Spleen (tissue), 7 donors: ENCODE measurements at regions not wholly inside any gene's neighbourhood (a gene's known extent, or its start where the extent isn't known, plus 50 kb on each side); places are given as distances from the start of the nearest gene placed in this dataset.

ENCODE experiments used
- POLR2A ChIP-seq, 3 donors: fragments of 450-650 bp; IDR thresholded peaks; one replicate each; pipeline ENCODE4 v1.5.1; 2017; ENCODE audit warnings: antibody characterized with exemption in 3 of 3, mild to moderate bottlenecking in 1 of 3
- TF ChIP-seq, protein P1 (sequence below), 11 experiments: fragments of 200-600 bp in 7 of 11; fragments of 450-650 bp in 4 of 11; sonication (generic) in 4 of 11; IDR thresholded peaks in 8 of 11; conservative IDR thresholded peaks in 3 of 11; 1 replicate in 7 of 11; 2 replicates in 4 of 11; pipeline versions ENCODE4 v1.4.0 to v1.8.0; 2016 to 2021; ENCODE audit warnings: antibody characterized with exemption in 11 of 11, inconsistent platforms in 4 of 11, mild to moderate bottlenecking in 1 of 11
- donor health status: DM: no; HTN: no; CAD: no; lungs with moderate emphysema.
- donor health status: DM: no; HTN: no; CAD: no.
- donor health status: DM: no; HTN: no; CAD: no.

DNA sequence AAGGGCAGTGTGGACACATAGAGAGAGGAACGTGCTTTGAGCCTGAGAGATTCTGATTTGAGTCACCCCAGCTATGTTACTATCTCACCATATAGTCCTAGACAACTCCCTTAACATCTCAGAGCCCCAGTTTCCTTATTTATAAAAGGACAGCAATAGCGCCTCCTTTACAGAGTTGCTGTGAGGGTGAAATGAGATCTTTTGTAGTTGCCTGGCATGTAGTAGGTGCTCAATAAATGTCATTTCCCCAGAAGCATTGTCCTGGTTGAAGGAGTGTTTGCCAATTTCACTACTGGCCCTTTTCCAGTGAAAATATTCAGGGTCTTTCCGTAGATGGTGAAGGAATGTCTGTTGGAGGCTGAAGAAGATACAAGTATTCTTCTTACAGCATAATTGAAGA, 51.3 kb upstream of the FAM180A start:
- TF ChIP-seq, protein P1, sequence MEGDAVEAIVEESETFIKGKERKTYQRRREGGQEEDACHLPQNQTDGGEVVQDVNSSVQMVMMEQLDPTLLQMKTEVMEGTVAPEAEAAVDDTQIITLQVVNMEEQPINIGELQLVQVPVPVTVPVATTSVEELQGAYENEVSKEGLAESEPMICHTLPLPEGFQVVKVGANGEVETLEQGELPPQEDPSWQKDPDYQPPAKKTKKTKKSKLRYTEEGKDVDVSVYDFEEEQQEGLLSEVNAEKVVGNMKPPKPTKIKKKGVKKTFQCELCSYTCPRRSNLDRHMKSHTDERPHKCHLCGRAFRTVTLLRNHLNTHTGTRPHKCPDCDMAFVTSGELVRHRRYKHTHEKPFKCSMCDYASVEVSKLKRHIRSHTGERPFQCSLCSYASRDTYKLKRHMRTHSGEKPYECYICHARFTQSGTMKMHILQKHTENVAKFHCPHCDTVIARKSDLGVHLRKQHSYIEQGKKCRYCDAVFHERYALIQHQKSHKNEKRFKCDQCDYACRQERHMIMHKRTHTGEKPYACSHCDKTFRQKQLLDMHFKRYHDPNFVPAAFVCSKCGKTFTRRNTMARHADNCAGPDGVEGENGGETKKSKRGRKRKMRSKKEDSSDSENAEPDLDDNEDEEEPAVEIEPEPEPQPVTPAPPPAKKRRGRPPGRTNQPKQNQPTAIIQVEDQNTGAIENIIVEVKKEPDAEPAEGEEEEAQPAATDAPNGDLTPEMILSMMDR (IDR thresholded peaks at IDR 0.05 in 8 of 11, conservative IDR thresholded peaks at IDR 0.05 in 3 of 11) = no peak
- TF ChIP-seq POLR2A (IDR thresholded peaks at IDR 0.05) = no peak
